Activated CD8-positive, alpha-beta memory T cell treated with anti-CD3 and anti-CD28 coated beads, Interleukin-2, amount 50 U/mL, for 1 hour (primary cell): ENCODE measurements at regions not wholly inside any gene's neighbourhood (a gene's known extent, or its start where the extent isn't known, plus 50 kb on each side); places are given as distances from the start of the nearest gene placed in this dataset.

Experiments used
- DNase-seq: peaks from one replicate; pipeline ENCODE4 v3.0.0-alpha.2; 2020; ENCODE audit errors: extremely low read depth

GRCh38 chr10:64209561-64209960, 688.4 kb downstream of the REEP3 start:
- no peak for DNase-seq

- no peak for DNase-seq
Measured at GRCh38 chr10:64210211-64210610, 689.0 kb downstream of the REEP3 start.

GRCh38 chr10:64211466-64211865, 690.3 kb downstream of the REEP3 start:
- DNase-seq: no peak

GRCh38 chr10:64215088-64215487, 693.9 kb downstream of the REEP3 start:
- no peak for DNase-seq

GRCh38 chr10:64219271-64220025, 698.2 kb downstream of the REEP3 start:
- DNase-seq: no peak

- no peak for DNase-seq
Measured at GRCh38 chr10:64234489-64234888, 713.3 kb downstream of the REEP3 start.

GRCh38 chr10:64257704-64258103, 736.5 kb downstream of the REEP3 start:
- DNase-seq: no peak

GRCh38 chr10:64261092-64261491, 739.9 kb downstream of the REEP3 start:
- no peak for DNase-seq

GRCh38 chr10:64261676-64262075, 740.5 kb downstream of the REEP3 start:
- no peak for DNase-seq

- DNase-seq: no peak
Measured at GRCh38 chr10:64265961-64266360, 744.8 kb downstream of the REEP3 start.

- no peak for DNase-seq
Measured at GRCh38 chr10:64271508-64271907, 750.3 kb downstream of the REEP3 start.

- no peak for DNase-seq
Measured at GRCh38 chr10:64271983-64272382, 750.8 kb downstream of the REEP3 start.

GRCh38 chr10:64275001-64275400, 753.8 kb downstream of the REEP3 start:
- no peak for DNase-seq

GRCh38 chr10:64275774-64276173, 754.6 kb downstream of the REEP3 start:
- DNase-seq: no peak

- no peak for DNase-seq
Measured at GRCh38 chr10:64277536-64277935, 756.3 kb downstream of the REEP3 start.

GRCh38 chr10:64283621-64284020, 762.4 kb downstream of the REEP3 start:
- DNase-seq: no peak

GRCh38 chr10:64286533-64286932, 765.3 kb downstream of the REEP3 start:
- no peak for DNase-seq

- DNase-seq: no peak
Measured at GRCh38 chr10:64288404-64288803, 767.2 kb downstream of the REEP3 start.

GRCh38 chr10:64303566-64303965, 782.4 kb downstream of the REEP3 start:
- DNase-seq: no peak

GRCh38 chr10:64306729-64307327, 785.6 kb downstream of the REEP3 start:
- no peak for DNase-seq

- DNase-seq: no peak
Measured at GRCh38 chr10:64312876-64313275, 791.7 kb downstream of the REEP3 start.

- no peak for DNase-seq
Measured at GRCh38 chr10:64313967-64314366, 792.8 kb downstream of the REEP3 start.

GRCh38 chr10:64316416-64316815, 795.2 kb downstream of the REEP3 start:
- no peak for DNase-seq

- no peak for DNase-seq
Measured at GRCh38 chr10:64316833-64317232, 795.6 kb downstream of the REEP3 start.
